ENCODE measurements at regions not wholly inside any gene's neighbourhood (a gene's known extent, or its start where the extent isn't known, plus 50 kb on each side); places are given as distances from the start of the nearest gene placed in this dataset.

DNA sequence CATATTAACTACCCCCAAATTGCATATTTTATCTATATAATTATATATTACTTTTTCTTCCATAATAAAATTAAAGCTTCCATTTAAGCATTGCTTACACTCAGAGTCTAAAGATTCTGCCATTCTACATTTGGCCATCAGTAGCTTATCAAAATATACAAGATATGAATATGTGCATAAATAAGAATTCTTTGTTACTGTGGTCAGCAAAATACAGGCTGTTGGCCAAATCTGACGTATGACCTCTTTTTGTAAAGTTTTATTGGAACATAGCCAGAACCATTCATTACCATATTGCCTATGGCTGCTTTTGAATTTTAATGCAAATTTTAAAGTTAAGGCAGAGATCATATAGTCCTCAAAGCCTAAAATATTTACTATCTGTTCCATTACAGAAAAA lies 643.9 kb upstream of the VRK2 start:
- TF ChIP-seq CSDC2 (CRISPR knock-in tag; IDR thresholded peaks at IDR 0.05) = no peak
- TF ChIP-seq, protein P1, sequence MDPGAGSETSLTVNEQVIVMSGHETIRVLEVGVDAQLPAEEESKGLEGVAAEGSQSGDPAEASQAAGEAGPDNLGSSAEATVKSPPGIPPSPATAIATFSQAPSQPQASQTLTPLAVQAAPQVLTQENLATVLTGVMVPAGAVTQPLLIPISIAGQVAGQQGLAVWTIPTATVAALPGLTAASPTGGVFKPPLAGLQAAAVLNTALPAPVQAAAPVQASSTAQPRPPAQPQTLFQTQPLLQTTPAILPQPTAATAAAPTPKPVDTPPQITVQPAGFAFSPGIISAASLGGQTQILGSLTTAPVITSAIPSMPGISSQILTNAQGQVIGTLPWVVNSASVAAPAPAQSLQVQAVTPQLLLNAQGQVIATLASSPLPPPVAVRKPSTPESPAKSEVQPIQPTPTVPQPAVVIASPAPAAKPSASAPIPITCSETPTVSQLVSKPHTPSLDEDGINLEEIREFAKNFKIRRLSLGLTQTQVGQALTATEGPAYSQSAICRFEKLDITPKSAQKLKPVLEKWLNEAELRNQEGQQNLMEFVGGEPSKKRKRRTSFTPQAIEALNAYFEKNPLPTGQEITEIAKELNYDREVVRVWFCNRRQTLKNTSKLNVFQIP (CRISPR knock-in tag; IDR thresholded peaks at IDR 0.05; ENCODE audit: borderline replicate concordance, low read depth) = no peak
- TF ChIP-seq TOX (CRISPR knock-in tag; IDR thresholded peaks at IDR 0.05; ENCODE audit: borderline replicate concordance) = no peak
- TF ChIP-seq, protein P2, sequence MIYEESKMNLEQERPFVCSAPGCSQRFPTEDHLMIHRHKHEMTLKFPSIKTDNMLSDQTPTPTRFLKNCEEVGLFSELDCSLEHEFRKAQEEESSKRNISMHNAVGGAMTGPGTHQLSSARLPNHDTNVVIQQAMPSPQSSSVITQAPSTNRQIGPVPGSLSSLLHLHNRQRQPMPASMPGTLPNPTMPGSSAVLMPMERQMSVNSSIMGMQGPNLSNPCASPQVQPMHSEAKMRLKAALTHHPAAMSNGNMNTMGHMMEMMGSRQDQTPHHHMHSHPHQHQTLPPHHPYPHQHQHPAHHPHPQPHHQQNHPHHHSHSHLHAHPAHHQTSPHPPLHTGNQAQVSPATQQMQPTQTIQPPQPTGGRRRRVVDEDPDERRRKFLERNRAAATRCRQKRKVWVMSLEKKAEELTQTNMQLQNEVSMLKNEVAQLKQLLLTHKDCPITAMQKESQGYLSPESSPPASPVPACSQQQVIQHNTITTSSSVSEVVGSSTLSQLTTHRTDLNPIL (CRISPR knock-in tag; IDR thresholded peaks at IDR 0.05; ENCODE audit: low read depth) = no peak
- no peak for TF ChIP-seq ARNTL (CRISPR knock-in tag; IDR thresholded peaks at IDR 0.05; ENCODE audit: borderline replicate concordance, low read depth)

Data from SK-N-SH treated with all-trans-retinoic acid at 6 μM for 48 hours (cell line).